SK-N-SH (cell line): ENCODE measurements at regions not wholly inside any gene's neighbourhood (a gene's known extent, or its start where the extent isn't known, plus 50 kb on each side); places are given as distances from the start of the nearest gene placed in this dataset.

Source experiments
- CTCF ChIA-PET: fragments of 300-600, 350-600 bp; formaldehyde crosslinking; extraction: SDS; loops from one replicate; lab custom pipeline; 2021; lab: Yijun Ruan, JAX
- POLR2A ChIA-PET: fragments of 350-600 bp; sonication (Branson Sonifier 250); formaldehyde crosslinking; extraction: SDS; loops from one replicate; lab custom pipeline; 2020; ENCODE audit warnings: antibody characterized with exemption, inconsistent platforms; lab: Yijun Ruan, JAX
- DNase-seq: peaks from one replicate; pipeline ENCODE4 v3.0.0; 2012
- H2AFZ ChIP-seq: fragments of 200-600 bp; sonication (generic); 2 replicates; pipeline ENCODE4 v1.8.1; 2016; ENCODE audit warnings: antibody characterized with exemption, mild to moderate bottlenecking, low read depth
- H3F3A ChIP-seq: fragments of 200-600 bp; sonication (generic); replicated peaks from 2 replicates; pipeline ENCODE3; 2016; ENCODE audit warnings: antibody characterized with exemption, mild to moderate bottlenecking; ENCODE audit not compliant: insufficient read depth
- H3K27ac ChIP-seq, 2 experiments: fragments of 200-500 bp in 1 of 2; fragments of 200-600 bp in 1 of 2; sonication (Bioruptor generic) in 1 of 2; sonication (generic), shearing (Covaris generic) in 1 of 2; 2 replicates each; pipeline versions ENCODE4 v1.5.1 to v1.6.1; 2014 to 2016; ENCODE audit warnings: low read depth in 2 of 2, inconsistent platforms in 1 of 2, low read length in 1 of 2, mild to moderate bottlenecking in 1 of 2, mixed read lengths in 1 of 2
- H3K27me3 ChIP-seq: fragments of 200-600 bp; sonication (generic), shearing (Covaris generic); 2 replicates; pipeline ENCODE4 v1.6.1; 2016; ENCODE audit warnings: mixed run types; ENCODE audit not compliant: insufficient read depth
- H3K36me3 ChIP-seq, 2 experiments: fragments of 200-500 bp in 1 of 2; fragments of 200-600 bp in 1 of 2; sonication (Bioruptor generic) in 1 of 2; sonication (generic) in 1 of 2; replicated peaks in 1 of 2; 2 replicates each; pipeline versions ENCODE3 to v1.5.1; 2014 to 2016; ENCODE audit warnings: low read length in 1 of 2, mild to moderate bottlenecking in 1 of 2; ENCODE audit not compliant: insufficient read depth in 2 of 2, control insufficient read depth in 1 of 2
- H3K4me1 ChIP-seq, 2 experiments: fragments of 200-500 bp in 1 of 2; fragments of 200-600 bp in 1 of 2; sonication (Bioruptor generic) in 1 of 2; sonication (generic), shearing (Covaris generic) in 1 of 2; 2 replicates each; pipeline versions ENCODE4 v1.5.1 to v1.6.1; 2014 to 2016; ENCODE audit warnings: low read depth in 1 of 2, low read length in 1 of 2, mixed run types in 1 of 2; ENCODE audit not compliant: insufficient read depth in 2 of 2, control insufficient read depth in 1 of 2
- H3K4me2 ChIP-seq: fragments of 200-600 bp; sonication (generic), shearing (Covaris generic); 2 replicates; pipeline ENCODE4 v1.6.1; 2017; ENCODE audit warnings: mixed run types
- H3K4me3 ChIP-seq, 2 experiments: fragments of 200-500 bp in 1 of 2; fragments of 200-600 bp in 1 of 2; sonication (Bioruptor generic) in 1 of 2; sonication (generic), shearing (Covaris generic) in 1 of 2; 2 replicates each; pipeline versions ENCODE4 v1.5.1 to v1.8.1; 2014 to 2016; ENCODE audit warnings: low read depth in 2 of 2, inconsistent platforms in 1 of 2, low read length in 1 of 2, mild to moderate bottlenecking in 1 of 2, mixed read lengths in 1 of 2, moderate library complexity in 1 of 2
- H3K79me2 ChIP-seq: fragments of 200-600 bp; sonication (generic); 2 replicates; pipeline ENCODE4 v1.8.1; 2017; ENCODE audit warnings: mild to moderate bottlenecking; ENCODE audit not compliant: insufficient read depth
- H3K9ac ChIP-seq: fragments of 200-600 bp; sonication (generic); 2 replicates; pipeline ENCODE4 v1.6.1; 2017; ENCODE audit warnings: mixed run types
- H3K9me2 ChIP-seq: fragments of 200-600 bp; sonication (generic); 2 replicates; pipeline ENCODE4 v1.6.1; 2017; ENCODE audit warnings: mixed run types
- H3K9me3 ChIP-seq: fragments of 200-600 bp; sonication (generic); 2 replicates; pipeline ENCODE4 v1.6.1; 2017; ENCODE audit warnings: mixed run types, mild to moderate bottlenecking, moderate library complexity
- H4K20me1 ChIP-seq: fragments of 200-600 bp; sonication (generic); 2 replicates; pipeline ENCODE4 v1.6.1; 2017; ENCODE audit warnings: mild to moderate bottlenecking, mixed run types; ENCODE audit not compliant: insufficient read depth
- CHD2 ChIP-seq: fragments of 150-350 bp; IDR thresholded peaks from 2 replicates; pipeline ENCODE4 v1.6.1; 2018; ENCODE audit warnings: low read length; ENCODE audit not compliant: partially characterized antibody
- FOXJ3 ChIP-seq: sonication (generic); formaldehyde crosslinking; IDR thresholded peaks from 2 replicates; pipeline ENCODE4 v1.5.1; 2020; ENCODE audit warnings: mild to moderate bottlenecking, missing genetic modification reagents
- GATA2 ChIP-seq: sonication (generic); formaldehyde crosslinking; IDR thresholded peaks from 2 replicates; pipeline ENCODE4 v1.5.0; 2020; ENCODE audit warnings: mild to moderate bottlenecking, missing genetic modification reagents
- MAX ChIP-seq: IDR thresholded peaks from 2 replicates; pipeline ENCODE4 v1.4.0; 2012; ENCODE audit warnings: low read depth
- POLR2AphosphoS5 ChIP-seq: IDR thresholded peaks from 2 replicates; pipeline ENCODE4 v1.6.1; 2012; ENCODE audit warnings: low read depth, low read length
- RAD21 ChIP-seq: IDR thresholded peaks from 2 replicates; pipeline ENCODE4 v1.6.1; 2012; ENCODE audit warnings: mild to moderate bottlenecking, low read length
- RFX5 ChIP-seq: IDR thresholded peaks from 2 replicates; pipeline ENCODE4 v1.6.1; 2012; ENCODE audit warnings: mild to moderate bottlenecking, improper control_type of control experiment, low read length
- SMC3 ChIP-seq: IDR thresholded peaks from 2 replicates; pipeline ENCODE4 v1.6.1; 2012; ENCODE audit warnings: low read depth, low read length, improper control_type of control experiment
- TAF1 ChIP-seq: IDR thresholded peaks from 2 replicates; pipeline ENCODE4 v1.6.1; 2012; ENCODE audit warnings: low read depth, mild to moderate bottlenecking, low read length, moderate library complexity, borderline replicate concordance
- TCF12 ChIP-seq: IDR thresholded peaks from 2 replicates; pipeline ENCODE4 v1.4.0; 2012
- USF1 ChIP-seq: IDR thresholded peaks from 2 replicates; pipeline ENCODE4 v1.4.0; 2012; ENCODE audit warnings: low read depth, borderline replicate concordance
- WGBS: methylation state at CpG from one replicate; pipeline ENCODE4 v1.1.6; 2017; ENCODE audit warnings: low lambda C conversion rate; 5-methylcytosine and 5-hydroxymethylcytosine counted together

GRCh38 chr20:24768201-24768636, 180.8 kb upstream of the CST7 start:
- no peak for DNase-seq
- H3F3A ChIP-seq = peaks cover 5% of the 10 kb centered on the region
- peaks cover 6 to 15% of the 10 kb centered on the region in 2 experiments; a peak in 1 of 4 replicates for H3K4me1 ChIP-seq
- H2AFZ ChIP-seq = no peak overlapping the region
- no peaks in the 10 kb centered on the region for H3K79me2 ChIP-seq
- CTCF ChIA-PET = interaction anchor here (1.1 kb wide), 1 partner anchor 29 kb away, joined by 3 read pairs; no protein-coding TSS in a partner anchor
- no peak overlapping the region for H3K9ac ChIP-seq
- no peaks in the 10 kb centered on the region for H3K36me3 ChIP-seq
- TF ChIP-seq RFX5 (no peak), MAX (no peak), TCF12 (no peak), SMC3 (no peak), POLR2AphosphoS5 (no peak), FOXJ3 (no peak), CHD2 (no peak), RAD21 (no peak), USF1 (no peak)
- no peak overlapping the region for H3K4me2 ChIP-seq
- no peaks in the 10 kb centered on the region for H3K9me3 ChIP-seq
- H3K4me3 ChIP-seq = no peak overlapping the region
- POLR2A ChIA-PET = no interaction called here
- no peaks in the 10 kb centered on the region for H4K20me1 ChIP-seq
- 42% methylated on average over 4 of the region's 4 CpGs for WGBS
- H3K27ac ChIP-seq = no peak overlapping the region
- no peaks in the 10 kb centered on the region for H3K9me2 ChIP-seq
- no peaks in the 10 kb centered on the region for H3K27me3 ChIP-seq

- WGBS = 37% methylated on average over 9 of the region's 10 CpGs
- Histone ChIP-seq H3K4me2 (no peak overlapping the region), H3K9ac (no peak overlapping the region), H3K27me3 (no peaks in the 10 kb centered on the region), H3K79me2 (no peaks in the 10 kb centered on the region), H3K4me3 (no peak overlapping the region), H3K9me2 (no peaks in the 10 kb centered on the region), H3K36me3 (no peaks in the 10 kb centered on the region), H2AFZ (no peak overlapping the region), H3K27ac (no peak overlapping the region), H3K9me3 (no peaks in the 10 kb centered on the region), H3F3A (peaks cover 11% of the 10 kb centered on the region), H3K4me1 (peaks cover 9 to 15% of the 10 kb centered on the region in 2 experiments; a peak in 1 of 4 replicates), H4K20me1 (no peaks in the 10 kb centered on the region)
- ChIA-PET POLR2A (no interaction called here), CTCF (interaction anchor here (0.9 to 1.1 kb wide), 3 partner anchors 13 to 47 kb away, joined by 3 read pairs; no protein-coding TSS in a partner anchor)
- no peak for TF ChIP-seq TAF1
- TF ChIP-seq GATA2 (CRISPR knock-in tag) = peak; percentile 80
- peak; percentile 76 for DNase-seq
These were observed 180.1 kb upstream of the CST7 start for GRCh38 chr20:24768713-24769601.
